DOHH2 (cell line): ENCODE measurements at regions not wholly inside any gene's neighbourhood (a gene's known extent, or its start where the extent isn't known, plus 50 kb on each side); places are given as distances from the start of the nearest gene placed in this dataset.

Source experiments
- EZH2phosphoT487 ChIP-seq: fragments of 200-600 bp; sonication (generic); IDR thresholded peaks from 2 replicates; pipeline ENCODE4 v1.6.1; 2017; ENCODE audit warnings: borderline replicate concordance, mild to moderate bottlenecking, antibody characterized with exemption, low read length, moderate library complexity, mixed read lengths
- TF ChIP-seq, protein P1 (sequence below): fragments of 200-600 bp; sonication (generic); IDR thresholded peaks from one replicate; pipeline ENCODE4 v1.5.1; 2014; ENCODE audit warnings: antibody characterized with exemption, mild to moderate bottlenecking, low read depth, low read length; ENCODE audit not compliant: poor library complexity, severe bottlenecking

- TF ChIP-seq, protein P1, sequence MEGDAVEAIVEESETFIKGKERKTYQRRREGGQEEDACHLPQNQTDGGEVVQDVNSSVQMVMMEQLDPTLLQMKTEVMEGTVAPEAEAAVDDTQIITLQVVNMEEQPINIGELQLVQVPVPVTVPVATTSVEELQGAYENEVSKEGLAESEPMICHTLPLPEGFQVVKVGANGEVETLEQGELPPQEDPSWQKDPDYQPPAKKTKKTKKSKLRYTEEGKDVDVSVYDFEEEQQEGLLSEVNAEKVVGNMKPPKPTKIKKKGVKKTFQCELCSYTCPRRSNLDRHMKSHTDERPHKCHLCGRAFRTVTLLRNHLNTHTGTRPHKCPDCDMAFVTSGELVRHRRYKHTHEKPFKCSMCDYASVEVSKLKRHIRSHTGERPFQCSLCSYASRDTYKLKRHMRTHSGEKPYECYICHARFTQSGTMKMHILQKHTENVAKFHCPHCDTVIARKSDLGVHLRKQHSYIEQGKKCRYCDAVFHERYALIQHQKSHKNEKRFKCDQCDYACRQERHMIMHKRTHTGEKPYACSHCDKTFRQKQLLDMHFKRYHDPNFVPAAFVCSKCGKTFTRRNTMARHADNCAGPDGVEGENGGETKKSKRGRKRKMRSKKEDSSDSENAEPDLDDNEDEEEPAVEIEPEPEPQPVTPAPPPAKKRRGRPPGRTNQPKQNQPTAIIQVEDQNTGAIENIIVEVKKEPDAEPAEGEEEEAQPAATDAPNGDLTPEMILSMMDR: no peak
- TF ChIP-seq EZH2phosphoT487: no peak
Measured at GRCh38 chr11:31902706-31903105, 91.6 kb upstream of the PAX6 start.
